Mesendoderm (in vitro differentiated cells): ENCODE measurements at regions not wholly inside any gene's neighbourhood (a gene's known extent, or its start where the extent isn't known, plus 50 kb on each side); places are given as distances from the start of the nearest gene placed in this dataset.
A peak's percentile ranks its signal among the peaks of the same experiment; 100 is the strongest.

Experiments used
- DNase-seq: peaks from one replicate; pipeline ENCODE4 v3.0.0; 2013
- H2AK5ac ChIP-seq: 2 replicates; pipeline ENCODE4 v1.6.1; 2013; ENCODE audit warnings: low read length, inconsistent platforms
- H2BK120ac ChIP-seq: 2 replicates; pipeline ENCODE4 v1.6.1; 2013; ENCODE audit warnings: low read depth, mild to moderate bottlenecking, low read length, moderate library complexity, mixed read lengths
- H2BK15ac ChIP-seq: replicated peaks from 2 replicates; pipeline ENCODE4 v1.6.1; 2013; ENCODE audit warnings: low read depth, mild to moderate bottlenecking, moderate library complexity
- H2BK5ac ChIP-seq: 2 replicates; pipeline ENCODE4 v1.6.1; 2013; ENCODE audit warnings: low read length, inconsistent platforms
- H3K18ac ChIP-seq: 2 replicates; pipeline ENCODE4 v1.6.1; 2013; ENCODE audit warnings: mild to moderate bottlenecking, low read length, mixed read lengths
- H3K23ac ChIP-seq: one replicate; pipeline ENCODE4 v1.6.1; 2013; ENCODE audit warnings: low read length
- H3K27ac ChIP-seq: 2 replicates; pipeline ENCODE4 v1.5.1; 2013; ENCODE audit warnings: low read depth, mild to moderate bottlenecking, inconsistent platforms, low read length, moderate library complexity
- H3K27me3 ChIP-seq: 2 replicates; pipeline ENCODE4 v1.6.1; 2013; ENCODE audit warnings: low read length, control low read depth, mild to moderate bottlenecking, inconsistent platforms; ENCODE audit not compliant: insufficient read depth, poor library complexity
- H3K36me3 ChIP-seq: 2 replicates; pipeline ENCODE4 v1.6.1; 2013; ENCODE audit warnings: low read length, inconsistent platforms; ENCODE audit not compliant: control insufficient read depth, insufficient read depth
- H3K4ac ChIP-seq: one replicate; pipeline ENCODE4 v1.6.1; 2013; ENCODE audit warnings: low read depth, mild to moderate bottlenecking, low read length, moderate library complexity
- H3K4me1 ChIP-seq: 2 replicates; pipeline ENCODE4 v1.6.1; 2013; ENCODE audit warnings: low read depth, low read length, inconsistent platforms; ENCODE audit not compliant: control insufficient read depth
- H3K4me2 ChIP-seq: 2 replicates; pipeline ENCODE4 v1.6.1; 2013; ENCODE audit warnings: low read length
- H3K4me3 ChIP-seq: 2 replicates; pipeline ENCODE4 v1.5.1; 2013; ENCODE audit warnings: mild to moderate bottlenecking, low read length
- H3K56ac ChIP-seq: one replicate; pipeline ENCODE4 v1.6.1; 2013; ENCODE audit warnings: low read length
- H3K79me1 ChIP-seq: 2 replicates; pipeline ENCODE4 v1.6.1; 2013; ENCODE audit warnings: low read length, inconsistent platforms
- H3K79me2 ChIP-seq: 2 replicates; pipeline ENCODE4 v1.6.1; 2013; ENCODE audit warnings: mild to moderate bottlenecking, low read length; ENCODE audit not compliant: control insufficient read depth, insufficient read depth
- H3K9ac ChIP-seq: 2 replicates; pipeline ENCODE4 v1.6.1; 2013; ENCODE audit warnings: low read length, inconsistent platforms
- H4K5ac ChIP-seq: one replicate; pipeline ENCODE4 v1.6.1; 2013; ENCODE audit warnings: low read length
- H4K8ac ChIP-seq: one replicate; pipeline ENCODE4 v1.6.1; 2013; ENCODE audit warnings: low read depth, mild to moderate bottlenecking, control low read depth, low read length, moderate library complexity
- WGBS: extraction: QIAGEN DNeasy Blood & Tissue Kit; methylation state at CpG from one replicate; pipeline ENCODE4 v1.1.7; 2013; ENCODE audit warnings: low lambda C conversion rate, missing lambda C conversion rate; ENCODE audit not compliant: insufficient coverage; ENCODE audit errors: extremely low coverage; 5-methylcytosine and 5-hydroxymethylcytosine counted together

DNA sequence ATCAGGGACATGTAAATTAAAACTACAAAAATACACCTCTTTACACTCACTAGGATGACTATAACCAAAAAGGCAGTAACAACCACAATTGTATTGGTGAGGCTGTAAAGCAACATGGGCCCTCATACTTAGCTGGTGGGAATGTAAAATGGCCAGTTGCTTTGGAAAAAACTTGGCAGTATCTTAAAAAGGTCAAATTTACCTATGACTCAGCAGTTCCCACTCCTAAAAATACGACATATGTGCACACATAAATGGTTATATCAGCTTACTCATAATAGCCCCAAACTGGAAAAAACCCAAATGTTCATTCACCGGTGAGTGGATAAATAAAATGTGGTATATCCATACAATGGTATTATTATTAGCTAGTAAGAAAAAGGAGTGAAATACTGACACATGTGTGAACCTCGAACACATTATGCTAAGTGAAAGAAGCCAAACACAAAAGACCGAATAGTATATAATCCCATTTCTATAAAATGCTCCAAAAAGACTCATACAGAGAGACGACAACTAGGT is 391.4 kb downstream of the NPIPA8 start:
- Histone ChIP-seq H3K56ac (no peak overlapping the region), H3K4ac (no peak overlapping the region), H4K5ac (no peak overlapping the region), H3K79me2 (no peaks in the 10 kb centered on the region), H3K9ac (no peak overlapping the region), H3K4me1 (no peaks in the 10 kb centered on the region), H3K79me1 (no peaks in the 10 kb centered on the region), H2AK5ac (no peak overlapping the region), H3K4me2 (no peak overlapping the region), H3K27me3 (no peaks in the 10 kb centered on the region), H3K23ac (no peak overlapping the region), H3K4me3 (no peak overlapping the region), H3K18ac (no peak overlapping the region), H2BK15ac (no peak overlapping the region), H4K8ac (no peak overlapping the region), H3K27ac (no peak overlapping the region), H2BK5ac (no peak overlapping the region), H3K36me3 (no peaks in the 10 kb centered on the region), H2BK120ac (no peak overlapping the region)
- DNase-seq, result no peak
- WGBS, result no CpG with 5 or more reads among the region's 5 CpGs

DNA sequence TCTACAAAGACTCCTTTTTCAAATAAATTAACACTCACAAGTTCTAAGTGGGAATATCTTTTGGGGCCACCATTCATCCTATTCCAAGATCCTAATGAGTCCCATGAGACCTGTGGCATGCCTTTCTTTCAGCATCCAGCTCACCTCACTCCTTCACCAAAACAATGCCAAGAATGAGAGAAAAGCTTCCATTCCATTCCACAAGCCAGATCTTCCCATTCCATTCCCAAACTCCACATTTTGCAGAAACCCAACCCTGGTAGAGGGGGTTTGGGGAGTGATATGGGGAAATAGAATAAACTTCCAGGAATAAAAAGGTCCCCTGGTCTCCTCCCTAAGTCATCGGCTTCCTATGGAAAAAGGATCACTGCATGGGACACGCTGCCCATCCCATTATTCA is 392.2 kb downstream of the NPIPA8 start:
- no peak overlapping the region for H4K5ac ChIP-seq
- peak overlapping the region; percentile 28 for H4K8ac ChIP-seq
- H2BK15ac ChIP-seq, result no peak overlapping the region
- H2BK120ac ChIP-seq, result no peak overlapping the region
- H3K27me3 ChIP-seq, result no peaks in the 10 kb centered on the region
- H3K4me1 ChIP-seq, result no peaks in the 10 kb centered on the region
- H3K4ac ChIP-seq, result no peak overlapping the region
- H3K4me3 ChIP-seq, result no peak overlapping the region
- no peak overlapping the region for H3K18ac ChIP-seq
- no peaks in the 10 kb centered on the region for H3K79me1 ChIP-seq
- no CpG with 5 or more reads among the region's 2 CpGs for WGBS
- no peaks in the 10 kb centered on the region for H3K79me2 ChIP-seq
- peak; percentile 74 for DNase-seq
- H2BK5ac ChIP-seq, result no peak overlapping the region
- H3K56ac ChIP-seq, result no peak overlapping the region
- H3K4me2 ChIP-seq, result no peak overlapping the region
- no peaks in the 10 kb centered on the region for H3K36me3 ChIP-seq
- H3K9ac ChIP-seq, result no peak overlapping the region
- no peak overlapping the region for H3K27ac ChIP-seq
- no peak overlapping the region for H3K23ac ChIP-seq
- H2AK5ac ChIP-seq, result no peak overlapping the region

DNA sequence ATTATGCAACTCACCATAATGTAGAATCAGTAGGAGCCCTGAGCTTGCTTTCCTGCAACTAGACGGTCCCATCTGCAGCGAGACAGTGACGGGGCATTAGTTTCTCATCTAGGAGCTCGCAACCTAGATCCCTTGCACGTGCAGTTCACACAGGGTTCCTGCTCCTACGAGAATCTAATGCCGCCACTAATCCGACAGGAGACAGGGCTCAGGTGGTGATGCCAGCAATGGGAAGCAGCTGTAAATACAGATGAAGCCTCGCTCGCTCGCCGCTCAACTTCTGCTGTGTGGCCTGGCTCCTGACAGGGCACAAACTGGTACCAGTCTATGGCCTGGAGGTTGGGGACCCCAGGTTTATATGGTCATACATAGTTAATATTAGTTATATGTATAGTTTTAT is 394.5 kb downstream of the NPIPA8 start:
- Histone ChIP-seq H3K56ac (no peak overlapping the region), H2BK15ac (no peak overlapping the region), H3K9ac (no peak overlapping the region), H3K79me1 (no peaks in the 10 kb centered on the region), H4K8ac (no peak overlapping the region), H3K79me2 (no peaks in the 10 kb centered on the region), H2AK5ac (no peak overlapping the region), H3K23ac (no peak overlapping the region), H3K4me2 (no peak overlapping the region), H4K5ac (no peak overlapping the region), H3K4me1 (no peaks in the 10 kb centered on the region), H3K27ac (no peak overlapping the region), H2BK5ac (no peak overlapping the region), H3K18ac (no peak overlapping the region), H2BK120ac (no peak overlapping the region), H3K36me3 (no peaks in the 10 kb centered on the region), H3K4me3 (no peak overlapping the region), H3K4ac (no peak overlapping the region), H3K27me3 (no peaks in the 10 kb centered on the region)
- WGBS, result no CpG with 5 or more reads among the region's 12 CpGs
- no peak for DNase-seq

DNA sequence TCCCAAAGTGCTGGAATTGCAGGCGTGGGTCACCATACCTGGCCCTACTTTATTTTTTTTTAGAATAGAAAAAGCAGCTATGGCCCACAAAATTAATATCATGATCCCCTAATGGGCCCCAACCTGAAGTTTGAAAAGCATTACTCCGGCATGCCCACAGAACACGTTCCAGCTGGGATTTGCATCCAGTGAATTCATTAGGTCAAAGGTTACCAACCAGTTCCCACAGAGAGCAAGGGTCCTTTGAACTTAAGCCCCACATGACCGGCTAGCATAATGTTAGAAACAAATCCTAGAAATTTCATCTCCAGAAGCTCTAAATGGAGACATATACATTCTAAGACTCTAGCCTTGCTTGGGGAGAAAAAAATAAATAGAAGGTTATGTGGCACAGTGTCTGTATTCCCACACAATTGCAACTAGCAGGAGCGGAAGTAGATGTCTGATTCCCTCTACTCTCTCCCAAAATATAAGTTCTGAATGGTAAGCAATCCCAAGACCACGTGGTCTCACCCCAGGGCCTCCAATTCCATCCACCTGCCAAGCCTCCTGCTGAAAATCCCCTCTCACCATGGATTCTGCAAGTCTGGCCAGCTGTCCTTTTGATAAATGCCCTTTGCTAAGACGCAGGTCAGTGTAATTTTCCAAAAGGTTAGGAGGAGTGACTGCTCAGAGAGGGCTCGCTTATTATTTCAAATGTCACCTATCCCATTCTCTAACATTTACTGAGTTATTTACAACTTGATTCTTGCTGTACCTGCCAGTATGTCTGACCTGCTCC is 395.8 kb downstream of the NPIPA8 start:
- H3K79me1 ChIP-seq, result no peaks in the 10 kb centered on the region
- H3K27ac ChIP-seq, result no peak overlapping the region
- no peaks in the 10 kb centered on the region for H3K79me2 ChIP-seq
- no peak overlapping the region for H2BK120ac ChIP-seq
- no peak for DNase-seq
- no peaks in the 10 kb centered on the region for H3K36me3 ChIP-seq
- no CpG with 5 or more reads among the region's 8 CpGs for WGBS
- no peak overlapping the region for H3K23ac ChIP-seq
- H3K18ac ChIP-seq, result no peak overlapping the region
- H2BK5ac ChIP-seq, result no peak overlapping the region
- H3K4ac ChIP-seq, result no peak overlapping the region
- H2BK15ac ChIP-seq, result no peak overlapping the region
- H3K4me2 ChIP-seq, result no peak overlapping the region
- no peak overlapping the region for H2AK5ac ChIP-seq
- H4K5ac ChIP-seq, result no peak overlapping the region
- H3K9ac ChIP-seq, result no peak overlapping the region
- no peaks in the 10 kb centered on the region for H3K27me3 ChIP-seq
- no peak overlapping the region for H3K56ac ChIP-seq
- H4K8ac ChIP-seq, result no peak overlapping the region
- no peak overlapping the region for H3K4me3 ChIP-seq
- H3K4me1 ChIP-seq, result no peaks in the 10 kb centered on the region

DNA sequence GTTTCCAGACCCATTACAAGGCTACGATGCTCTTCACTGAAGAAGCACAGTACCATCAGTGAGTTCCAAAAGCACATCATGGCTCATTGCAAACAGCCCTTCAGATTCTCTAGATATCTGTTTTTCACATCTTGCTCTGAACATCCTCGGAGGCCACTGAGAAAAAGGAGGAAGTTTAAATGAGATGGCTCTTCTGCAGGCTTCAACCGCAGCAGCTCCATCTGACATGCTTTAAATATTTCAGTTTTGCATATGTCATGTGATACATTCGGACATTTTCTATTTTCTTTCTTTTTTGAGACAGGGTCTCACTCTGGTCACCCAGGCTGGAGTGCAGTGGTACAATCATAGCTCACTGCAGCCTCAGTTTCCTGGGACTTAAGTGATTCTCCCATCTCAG is 396.8 kb downstream of the NPIPA8 start:
- H3K4me2 ChIP-seq, result no peak overlapping the region
- H3K27ac ChIP-seq, result no peak overlapping the region
- no peak overlapping the region for H3K18ac ChIP-seq
- H2BK5ac ChIP-seq, result no peak overlapping the region
- H3K27me3 ChIP-seq, result no peaks in the 10 kb centered on the region
- no peak overlapping the region for H4K5ac ChIP-seq
- WGBS, result no CpG with 5 or more reads among the region's 4 CpGs
- no peak overlapping the region for H2BK120ac ChIP-seq
- H2AK5ac ChIP-seq, result no peak overlapping the region
- no peaks in the 10 kb centered on the region for H3K79me1 ChIP-seq
- H3K4me3 ChIP-seq, result no peak overlapping the region
- H3K9ac ChIP-seq, result no peak overlapping the region
- no peak overlapping the region for H3K23ac ChIP-seq
- no peak overlapping the region for H3K4ac ChIP-seq
- no peak overlapping the region for H4K8ac ChIP-seq
- H3K36me3 ChIP-seq, result no peaks in the 10 kb centered on the region
- H2BK15ac ChIP-seq, result no peak overlapping the region
- no peak for DNase-seq
- no peak overlapping the region for H3K56ac ChIP-seq
- no peaks in the 10 kb centered on the region for H3K4me1 ChIP-seq
- no peaks in the 10 kb centered on the region for H3K79me2 ChIP-seq

DNA sequence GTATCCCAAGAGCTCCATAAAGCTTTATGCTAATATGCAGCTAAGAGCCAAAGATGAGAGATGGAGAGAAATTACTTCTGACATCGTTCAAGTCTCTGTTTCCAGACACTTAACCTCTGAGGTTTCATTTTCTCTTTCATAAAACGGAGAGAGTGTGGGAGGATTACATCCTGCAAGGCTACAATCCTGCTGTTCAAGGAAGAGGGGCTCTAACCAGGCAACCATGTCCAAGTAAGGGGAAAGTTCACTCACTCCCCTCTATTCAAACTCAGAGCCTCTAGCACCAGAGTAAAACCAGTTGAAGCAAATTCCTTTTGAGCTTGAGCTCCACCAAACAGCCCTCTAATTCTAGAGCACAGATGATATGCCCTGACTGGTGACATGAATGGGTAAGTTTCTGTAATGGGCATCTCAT is 397.4 kb downstream of the NPIPA8 start:
- H3K18ac ChIP-seq, result no peak overlapping the region
- no peak overlapping the region for H3K23ac ChIP-seq
- no peak overlapping the region for H2BK15ac ChIP-seq
- no peak overlapping the region for H3K56ac ChIP-seq
- H3K27ac ChIP-seq, result no peak overlapping the region
- no peak overlapping the region for H2BK120ac ChIP-seq
- H3K4me1 ChIP-seq, result no peaks in the 10 kb centered on the region
- no peak overlapping the region for H3K4me3 ChIP-seq
- H3K4me2 ChIP-seq, result no peak overlapping the region
- no peak overlapping the region for H4K5ac ChIP-seq
- H3K9ac ChIP-seq, result no peak overlapping the region
- no peak overlapping the region for H4K8ac ChIP-seq
- no peaks in the 10 kb centered on the region for H3K79me2 ChIP-seq
- H3K4ac ChIP-seq, result no peak overlapping the region
- no CpG with 5 or more reads among the region's 2 CpGs for WGBS
- no peak overlapping the region for H2AK5ac ChIP-seq
- H3K36me3 ChIP-seq, result no peaks in the 10 kb centered on the region
- H3K79me1 ChIP-seq, result no peaks in the 10 kb centered on the region
- H2BK5ac ChIP-seq, result no peak overlapping the region
- H3K27me3 ChIP-seq, result no peaks in the 10 kb centered on the region
- no peak for DNase-seq
